Cardiac muscle cell (in vitro differentiated cells and primary cell): ENCODE measurements at regions not wholly inside any gene's neighbourhood (a gene's known extent, or its start where the extent isn't known, plus 50 kb on each side); places are given as distances from the start of the nearest gene placed in this dataset.
A peak's percentile ranks its signal among the peaks of the same experiment; 100 is the strongest.

Experiments used
- DNase-seq, 2 donors: peaks; one replicate each; pipeline versions ENCODE4 v3.0.0 to v3.0.0-alpha.2; 2010 to 2017; ENCODE audit warnings: low read depth in 1 of 2, low spot score in 1 of 2
- H3K27ac ChIP-seq: fragments of 200-600 bp; sonication (generic); 2 replicates; pipeline ENCODE4 v1.5.1; 2016
- H3K27me3 ChIP-seq: fragments of 200-600 bp; sonication (generic); 2 replicates; pipeline ENCODE4 v1.6.0; 2016; ENCODE audit warnings: control low read depth
- H3K36me3 ChIP-seq: fragments of 200-600 bp; sonication (generic); 2 replicates; pipeline ENCODE4 v1.5.1; 2016; ENCODE audit warnings: control low read depth
- H3K4me1 ChIP-seq: fragments of 200-600 bp; sonication (generic); 2 replicates; pipeline ENCODE4 v1.8.1; 2017; ENCODE audit warnings: low read depth, mild to moderate bottlenecking, mixed run types
- H3K4me3 ChIP-seq: fragments of 200-600 bp; sonication (generic); 2 replicates; pipeline ENCODE4 v1.5.1; 2016; ENCODE audit warnings: mild to moderate bottlenecking
- H3K9me3 ChIP-seq: fragments of 200-600 bp; sonication (generic); 2 replicates; pipeline ENCODE4 v1.5.1; 2017; ENCODE audit warnings: low read depth, mild to moderate bottlenecking, control low read depth
- TF ChIP-seq, protein P1 (sequence below): IDR thresholded peaks from 2 replicates; pipeline ENCODE4 v1.5.1; 2012; ENCODE audit warnings: low read depth, mild to moderate bottlenecking, low read length

DNA sequence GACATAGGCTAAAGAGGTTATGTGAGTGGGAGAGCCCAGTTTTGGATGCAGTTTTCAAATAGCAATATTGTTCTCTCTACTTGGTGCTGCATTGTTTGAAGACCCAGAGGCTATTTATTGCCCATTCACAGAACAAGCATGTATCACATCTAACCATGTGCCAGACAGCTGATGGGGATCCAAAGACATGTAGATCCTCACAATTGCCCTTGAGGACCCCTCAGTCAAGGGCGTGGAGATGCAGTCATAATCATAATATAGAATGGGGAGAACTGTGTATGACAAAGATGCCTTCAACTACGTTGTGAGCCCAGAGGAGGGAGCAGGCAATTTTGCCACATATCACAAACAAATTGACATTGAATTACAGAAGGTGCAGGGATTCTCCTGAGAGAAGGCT, 70.5 kb downstream of the NHLRC3 start:
- H3K36me3 ChIP-seq, result no peaks in the 10 kb centered on the region
- TF ChIP-seq, protein P1, sequence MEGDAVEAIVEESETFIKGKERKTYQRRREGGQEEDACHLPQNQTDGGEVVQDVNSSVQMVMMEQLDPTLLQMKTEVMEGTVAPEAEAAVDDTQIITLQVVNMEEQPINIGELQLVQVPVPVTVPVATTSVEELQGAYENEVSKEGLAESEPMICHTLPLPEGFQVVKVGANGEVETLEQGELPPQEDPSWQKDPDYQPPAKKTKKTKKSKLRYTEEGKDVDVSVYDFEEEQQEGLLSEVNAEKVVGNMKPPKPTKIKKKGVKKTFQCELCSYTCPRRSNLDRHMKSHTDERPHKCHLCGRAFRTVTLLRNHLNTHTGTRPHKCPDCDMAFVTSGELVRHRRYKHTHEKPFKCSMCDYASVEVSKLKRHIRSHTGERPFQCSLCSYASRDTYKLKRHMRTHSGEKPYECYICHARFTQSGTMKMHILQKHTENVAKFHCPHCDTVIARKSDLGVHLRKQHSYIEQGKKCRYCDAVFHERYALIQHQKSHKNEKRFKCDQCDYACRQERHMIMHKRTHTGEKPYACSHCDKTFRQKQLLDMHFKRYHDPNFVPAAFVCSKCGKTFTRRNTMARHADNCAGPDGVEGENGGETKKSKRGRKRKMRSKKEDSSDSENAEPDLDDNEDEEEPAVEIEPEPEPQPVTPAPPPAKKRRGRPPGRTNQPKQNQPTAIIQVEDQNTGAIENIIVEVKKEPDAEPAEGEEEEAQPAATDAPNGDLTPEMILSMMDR, result no peak
- H3K27ac ChIP-seq, result peak overlapping the region; percentile 88
- H3K9me3 ChIP-seq, result no peaks in the 10 kb centered on the region
- H3K4me3 ChIP-seq, result no peak overlapping the region
- DNase-seq, result no peak
- peaks cover 62% of the 10 kb centered on the region for H3K4me1 ChIP-seq
- H3K27me3 ChIP-seq, result no peaks in the 10 kb centered on the region

DNA sequence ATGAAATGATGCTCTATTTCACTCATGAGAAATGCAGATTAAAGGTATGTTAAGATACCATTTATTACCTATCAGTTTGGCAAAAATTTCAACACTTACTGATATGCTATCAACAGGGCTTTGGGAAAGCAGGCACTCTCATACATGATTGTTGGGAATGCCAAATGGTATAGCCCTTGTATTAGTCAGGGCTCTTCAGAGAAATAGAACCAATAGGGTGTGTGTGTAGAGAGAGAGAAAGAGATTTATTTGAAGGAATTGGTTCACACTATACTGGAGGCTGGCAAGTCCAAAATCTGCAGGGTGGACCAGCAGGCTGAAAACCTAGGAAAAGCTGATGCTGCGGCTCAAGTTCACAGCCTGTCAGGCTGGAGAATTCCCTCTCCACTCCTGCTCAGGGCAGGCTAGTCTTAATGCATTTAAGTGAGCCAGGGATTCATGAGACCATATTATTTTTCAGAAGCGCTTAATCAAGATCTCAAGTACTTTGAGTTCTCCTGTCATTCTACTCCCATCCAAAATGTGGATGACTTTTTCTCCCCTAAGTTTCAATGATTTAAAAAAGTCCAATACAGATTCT, 72.4 kb downstream of the NHLRC3 start:
- peak overlapping the region; percentile 88 for H3K27ac ChIP-seq
- TF ChIP-seq, protein P1, result no peak
- DNase-seq, result peak in 1 of 2 donors; percentile 56
- no peaks in the 10 kb centered on the region for H3K27me3 ChIP-seq
- H3K9me3 ChIP-seq, result no peaks in the 10 kb centered on the region
- H3K4me1 ChIP-seq, result peaks cover 54% of the 10 kb centered on the region
- H3K36me3 ChIP-seq, result no peaks in the 10 kb centered on the region
- no peak overlapping the region for H3K4me3 ChIP-seq

DNA sequence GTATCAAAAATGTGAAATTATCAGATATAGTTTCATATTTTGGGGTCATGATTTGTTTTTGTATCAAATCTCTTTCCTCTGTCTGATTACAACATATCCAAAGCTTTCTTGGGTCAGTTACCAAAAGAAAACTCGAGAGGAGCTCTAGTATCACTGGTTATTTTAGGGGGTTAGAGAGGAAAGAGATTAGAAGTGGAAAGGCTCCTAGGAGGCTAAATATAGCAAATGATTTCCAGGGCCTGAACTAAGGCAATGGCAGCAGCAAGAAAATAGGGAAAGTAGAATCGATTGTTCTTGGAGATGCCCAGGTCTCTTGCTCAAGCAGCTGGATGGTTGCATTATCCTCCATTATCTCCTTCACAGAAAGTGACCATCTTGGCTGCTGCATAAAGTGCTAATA, 72.9 kb downstream of the NHLRC3 start:
- Histone ChIP-seq H3K27me3 (no peaks in the 10 kb centered on the region), H3K9me3 (no peaks in the 10 kb centered on the region), H3K36me3 (no peaks in the 10 kb centered on the region), H3K4me1 (peaks cover 52% of the 10 kb centered on the region), H3K27ac (peak overlapping the region; percentile 88), H3K4me3 (no peak overlapping the region)
- TF ChIP-seq, protein P1, result no peak
- DNase-seq, result peak in 1 of 2 donors; percentile 77

DNA sequence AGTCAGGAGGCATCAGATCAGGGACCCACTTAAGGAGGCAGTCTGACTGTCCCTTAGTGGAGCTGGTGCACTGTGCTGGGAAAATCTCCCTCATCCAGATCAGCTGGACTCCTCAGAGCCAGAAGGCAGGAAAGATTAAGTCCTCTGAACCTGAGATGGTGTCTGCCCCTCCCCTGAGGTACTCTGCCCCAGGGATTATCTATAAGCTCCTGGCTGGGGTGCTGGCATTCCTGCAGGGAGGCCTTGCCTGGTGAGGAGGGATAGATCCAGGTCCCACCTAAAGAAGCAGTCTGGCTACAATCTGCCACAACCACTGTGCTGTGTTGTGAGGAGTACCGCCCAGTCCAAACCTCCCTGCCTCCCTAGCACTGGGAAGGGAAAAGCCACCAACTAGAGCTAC, 81.2 kb downstream of the NHLRC3 start:
- no peaks in the 10 kb centered on the region for H3K4me1 ChIP-seq
- TF ChIP-seq, protein P1, result no peak
- no peaks in the 10 kb centered on the region for H3K9me3 ChIP-seq
- H3K27me3 ChIP-seq, result no peaks in the 10 kb centered on the region
- H3K36me3 ChIP-seq, result no peaks in the 10 kb centered on the region
- no peak overlapping the region for H3K4me3 ChIP-seq
- no peak for DNase-seq
- no peak overlapping the region for H3K27ac ChIP-seq

DNA sequence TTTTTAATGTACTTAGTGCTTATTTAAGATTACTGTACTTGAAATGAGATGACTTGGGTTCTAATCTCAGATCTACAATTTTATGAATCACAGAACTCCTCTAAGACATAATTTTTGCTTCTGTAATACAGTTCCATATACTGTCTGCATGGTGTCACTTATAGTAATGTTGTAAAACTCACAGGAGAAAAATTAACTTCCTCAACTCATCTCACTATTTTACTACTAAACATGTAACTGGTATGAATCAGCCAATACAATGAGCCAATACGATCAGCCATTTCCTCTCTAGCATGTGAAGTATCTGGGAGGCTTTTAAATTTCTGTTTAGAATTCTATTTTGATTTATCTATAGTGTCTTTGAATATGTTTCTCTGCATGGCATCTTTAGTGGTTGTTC, 85.3 kb downstream of the NHLRC3 start:
- H3K4me1 ChIP-seq, result peaks cover 4% of the 10 kb centered on the region
- no peaks in the 10 kb centered on the region for H3K36me3 ChIP-seq
- H3K9me3 ChIP-seq, result no peaks in the 10 kb centered on the region
- no peaks in the 10 kb centered on the region for H3K27me3 ChIP-seq
- H3K4me3 ChIP-seq, result no peak overlapping the region
- DNase-seq, result no peak
- TF ChIP-seq, protein P1, result no peak
- no peak overlapping the region for H3K27ac ChIP-seq
